ENCODE measurements at regions not wholly inside any gene's neighbourhood (a gene's known extent, or its start where the extent isn't known, plus 50 kb on each side); places are given as distances from the start of the nearest gene placed in this dataset.

DNA sequence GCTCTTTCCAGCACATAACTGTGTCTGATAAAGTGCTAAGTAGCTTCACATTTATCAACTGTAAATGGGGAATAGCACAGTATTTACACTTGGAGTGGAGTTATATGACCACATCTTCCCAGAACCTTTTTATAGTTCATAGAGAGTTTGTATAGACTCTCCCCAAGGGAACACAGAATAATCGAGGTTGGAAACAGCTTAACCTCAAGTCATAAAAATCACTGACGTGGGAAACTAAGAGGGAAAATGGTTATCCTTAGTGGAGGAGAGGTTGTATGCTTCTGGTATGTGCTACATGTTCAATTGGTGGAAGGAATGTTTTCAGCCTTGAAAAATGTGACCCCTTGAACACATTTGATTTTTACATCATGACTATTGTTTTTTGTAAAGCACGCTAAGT is 167.9 kb upstream of the KIAA1217 start:
- intact Hi-C loops (cut with micrococcal nuclease), result no loop called here
- ATAC-seq, result no peak
- DNase-seq, result no peak

- ATAC-seq, result no peak
- no peak for DNase-seq
- intact Hi-C loops (cut with micrococcal nuclease), result no loop called here
These were observed 167.1 kb upstream of the KIAA1217 start for GRCh38 chr10:24041834-24042233.

DNA sequence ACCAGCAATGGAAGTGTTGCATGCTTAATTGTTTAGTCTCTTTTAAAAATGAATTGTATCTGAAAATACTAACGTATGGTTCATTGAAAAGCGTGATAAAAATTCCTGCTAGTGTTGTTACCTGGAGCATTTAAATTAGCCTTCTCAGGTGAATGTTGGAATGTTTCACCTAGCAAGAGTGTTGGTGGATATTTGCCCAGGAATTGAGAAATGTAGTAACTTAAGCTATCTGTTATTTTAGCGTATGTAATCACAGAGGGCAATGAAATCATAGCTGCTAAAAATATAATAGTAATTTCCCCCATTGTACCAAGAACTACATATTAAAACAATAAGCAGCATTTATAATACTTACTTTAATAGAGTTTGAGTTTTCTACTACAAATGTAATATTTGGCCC is 166.1 kb upstream of the KIAA1217 start:
- ATAC-seq (no peak), DNase-seq (no peak)
- intact Hi-C loops (cut with micrococcal nuclease), result no loop called here

DNA sequence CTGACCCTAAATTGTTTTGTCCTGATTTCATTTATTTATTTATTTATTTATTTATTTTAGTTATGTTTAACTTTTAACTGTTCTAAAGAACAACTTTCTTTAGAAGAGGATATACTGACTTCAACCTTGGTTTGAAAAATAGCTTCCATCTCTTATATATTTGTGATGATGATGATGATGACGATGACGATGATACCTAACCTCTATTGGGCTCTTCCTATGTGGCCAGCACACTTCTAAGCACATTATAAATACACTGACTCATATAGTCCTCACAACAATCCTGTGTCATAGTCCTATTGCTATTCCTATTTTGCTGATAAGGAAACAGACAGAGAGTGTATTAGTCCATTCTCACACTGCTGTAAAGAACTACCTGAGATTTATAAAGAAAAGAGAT is 162.9 kb upstream of the KIAA1217 start:
- DNase-seq, result no peak
- intact Hi-C loops (cut with micrococcal nuclease), result no loop called here
- ATAC-seq, result no peak

GRCh38 chr10:24047176-24047575 is 161.8 kb upstream of the KIAA1217 start:
- DNase-seq (no peak), ATAC-seq (no peak)
- intact Hi-C loops (cut with micrococcal nuclease), result no loop called here

- DNase-seq (no peak), ATAC-seq (no peak)
- intact Hi-C loops (cut with micrococcal nuclease), result no loop called here
These were observed 154.5 kb upstream of the KIAA1217 start for GRCh38 chr10:24054421-24054820.

DNA sequence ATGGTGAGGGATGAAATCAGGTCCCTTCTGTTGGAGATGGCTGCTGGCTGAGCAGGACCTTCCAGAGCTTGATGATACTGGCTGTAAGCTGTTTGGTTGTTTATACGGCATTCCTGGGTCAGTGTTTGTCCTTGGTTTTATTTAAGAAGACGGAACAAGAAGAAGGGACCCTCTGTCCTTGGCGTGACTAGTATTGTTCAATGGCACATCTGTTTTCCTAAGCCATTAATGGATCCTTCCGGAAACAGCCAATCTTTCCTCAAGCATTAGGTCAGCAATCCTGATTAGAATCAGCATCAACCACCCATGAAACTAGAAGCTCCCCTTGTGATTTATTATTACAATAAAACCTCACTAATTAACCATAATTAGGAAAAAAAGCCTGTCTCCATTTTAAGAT is 128.7 kb upstream of the KIAA1217 start:
- intact Hi-C loops (cut with micrococcal nuclease), result no loop called here
- DNase-seq (no peak), ATAC-seq (no peak)

GRCh38 chr10:24086296-24087086 is 122.4 kb upstream of the KIAA1217 start:
- no peak for ATAC-seq
- DNase-seq, result no peak
- intact Hi-C loops (cut with micrococcal nuclease), result no loop called here

GRCh38 chr10:24091256-24091655 is 117.7 kb upstream of the KIAA1217 start:
- intact Hi-C loops (cut with micrococcal nuclease), result no loop called here
- ATAC-seq (peak; percentile 33), DNase-seq (no peak)

DNA sequence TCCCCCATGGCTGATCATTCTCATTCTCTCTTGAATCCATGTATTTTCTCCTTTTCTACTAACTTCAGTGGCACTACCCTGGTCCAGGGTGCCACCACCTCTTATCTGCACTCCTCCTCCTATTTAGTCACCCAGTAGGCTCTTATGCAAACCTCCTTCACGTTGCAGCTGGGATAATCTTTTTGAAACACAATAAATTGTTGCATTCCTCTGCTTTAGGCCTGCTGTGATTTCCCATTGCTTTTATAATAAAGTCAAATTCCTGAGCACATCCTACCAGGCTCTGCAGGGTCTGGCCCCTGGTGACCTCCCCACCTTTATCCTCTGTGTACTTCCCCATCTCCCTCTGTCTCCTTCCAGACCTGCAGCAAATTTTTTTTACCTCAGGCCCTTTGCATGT is 112.7 kb upstream of the KIAA1217 start:
- ATAC-seq (no peak), DNase-seq (no peak)
- intact Hi-C loops (cut with micrococcal nuclease), result no loop called here

- intact Hi-C loops (cut with micrococcal nuclease), result no loop called here
- ATAC-seq, result no peak
These were observed 111.2 kb upstream of the KIAA1217 start for GRCh38 chr10:24097751-24098207.

DNA sequence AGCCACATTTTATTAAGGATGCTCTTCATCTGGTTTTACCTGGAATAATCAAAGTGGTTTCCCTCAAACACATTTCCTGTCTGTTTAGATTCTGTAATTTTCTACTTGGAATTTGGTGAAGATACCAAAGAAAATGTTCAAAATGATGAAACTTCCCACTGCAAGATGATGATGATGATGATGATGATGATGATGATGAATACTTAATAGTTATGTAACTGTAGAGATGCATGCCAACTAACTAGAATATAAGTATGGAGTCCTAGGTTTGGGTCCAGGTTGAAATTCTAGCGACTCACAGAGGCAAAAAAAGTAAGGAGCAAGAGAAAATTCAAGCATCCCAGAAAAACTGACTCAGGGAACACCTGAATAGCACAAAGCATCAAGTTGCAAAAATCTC is 104.0 kb upstream of the KIAA1217 start:
- ATAC-seq (no peak), DNase-seq (no peak)
- intact Hi-C loops (cut with micrococcal nuclease), result no loop called here

More at GRCh38 chr10:24097751-24098207, 111.2 kb upstream of the KIAA1217 start:
- DNase-seq, result no peak

DNA sequence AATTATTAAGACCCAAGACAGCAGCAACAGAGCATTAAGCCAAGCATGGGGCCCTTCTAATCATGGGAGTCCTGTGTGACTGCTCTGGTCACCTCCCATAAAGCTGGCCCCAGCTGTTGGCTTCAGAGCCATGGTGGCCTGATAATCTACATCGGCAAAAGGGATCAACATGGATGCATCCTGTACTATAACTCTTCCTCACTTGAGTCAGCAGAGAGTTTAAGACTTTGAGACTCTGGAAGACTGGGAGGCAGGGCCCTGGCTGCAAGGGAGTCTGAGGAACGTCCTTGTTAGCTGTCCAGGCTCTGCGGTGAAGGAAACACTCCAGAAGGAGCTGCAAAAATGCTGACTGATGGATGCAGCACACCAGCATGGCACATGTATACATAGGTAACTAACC is 95.0 kb upstream of the KIAA1217 start:
- no peak for ATAC-seq
- DNase-seq, result no peak
- intact Hi-C loops (cut with micrococcal nuclease), result loop anchor here (10.0 kb wide), 1 partner anchor 81 kb away; no protein-coding TSS in a partner anchor

GRCh38 chr10:24114556-24114955 is 94.4 kb upstream of the KIAA1217 start:
- no peak for DNase-seq
- intact Hi-C loops (cut with micrococcal nuclease), result loop anchor here (10.0 kb wide), 1 partner anchor 80 kb away; no protein-coding TSS in a partner anchor
- no peak for ATAC-seq

- intact Hi-C loops (cut with micrococcal nuclease), result loop anchor here (10.0 kb wide), 1 partner anchor 79 kb away; no protein-coding TSS in a partner anchor
- DNase-seq, result no peak
- peak; percentile 86 for ATAC-seq
These were observed 93.5 kb upstream of the KIAA1217 start for GRCh38 chr10:24115403-24115802.

DNA sequence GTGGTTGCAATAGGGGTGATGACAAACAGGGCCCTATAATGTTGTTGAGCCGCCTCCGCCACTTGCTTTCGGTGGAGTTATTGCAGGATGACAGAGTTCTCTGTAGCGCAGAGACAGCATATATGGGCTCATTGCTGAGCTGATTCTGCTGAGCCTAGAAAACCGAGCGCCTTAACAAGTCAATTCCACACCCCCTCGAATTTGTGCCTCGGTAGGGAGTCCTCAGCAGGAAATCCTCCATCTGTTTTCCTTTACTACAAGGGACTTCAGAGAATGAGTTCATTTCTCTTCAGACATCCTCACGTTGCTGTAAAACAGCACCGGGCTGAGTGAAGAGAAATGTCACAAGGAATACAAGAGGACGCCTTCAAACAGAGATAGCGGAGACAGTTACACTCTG is 90.7 kb upstream of the KIAA1217 start:
- DNase-seq, result no peak
- peak; percentile 57 for ATAC-seq
- intact Hi-C loops (cut with micrococcal nuclease), result loop anchor here (10.0 kb wide), 1 partner anchor 77 kb away; no protein-coding TSS in a partner anchor

- intact Hi-C loops (cut with micrococcal nuclease), result loop anchor here (10.0 kb wide), 1 partner anchor 75 kb away; no protein-coding TSS in a partner anchor
- ATAC-seq, result no peak
These were observed 89.0 kb upstream of the KIAA1217 start for GRCh38 chr10:24119896-24120295.

DNA sequence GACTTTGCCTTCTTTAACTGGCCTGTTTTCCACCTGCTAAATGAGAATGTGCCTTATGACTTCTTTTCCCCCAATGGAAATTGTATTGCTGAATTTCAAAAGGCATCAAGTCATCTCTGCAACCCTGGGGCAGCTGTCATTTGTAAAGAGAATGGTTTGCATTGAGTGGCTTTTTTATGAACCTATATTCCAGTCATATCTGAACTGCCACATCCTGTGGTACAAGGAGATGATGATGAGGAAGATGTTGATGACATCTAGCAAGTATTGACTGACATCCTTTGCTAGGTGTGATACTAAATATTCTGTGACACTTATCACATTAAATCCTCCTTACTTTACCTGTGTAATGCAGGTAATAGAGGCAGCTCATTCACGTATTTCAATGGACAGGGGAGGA is 88.3 kb upstream of the KIAA1217 start:
- DNase-seq (no peak), ATAC-seq (no peak)
- intact Hi-C loops (cut with micrococcal nuclease), result no loop called here

More at GRCh38 chr10:24119896-24120295, 89.0 kb upstream of the KIAA1217 start:
- no peak for DNase-seq

- ATAC-seq, result no peak
- intact Hi-C loops (cut with micrococcal nuclease), result no loop called here
- no peak for DNase-seq
These were observed 81.4 kb upstream of the KIAA1217 start for GRCh38 chr10:24127516-24127915.

DNA sequence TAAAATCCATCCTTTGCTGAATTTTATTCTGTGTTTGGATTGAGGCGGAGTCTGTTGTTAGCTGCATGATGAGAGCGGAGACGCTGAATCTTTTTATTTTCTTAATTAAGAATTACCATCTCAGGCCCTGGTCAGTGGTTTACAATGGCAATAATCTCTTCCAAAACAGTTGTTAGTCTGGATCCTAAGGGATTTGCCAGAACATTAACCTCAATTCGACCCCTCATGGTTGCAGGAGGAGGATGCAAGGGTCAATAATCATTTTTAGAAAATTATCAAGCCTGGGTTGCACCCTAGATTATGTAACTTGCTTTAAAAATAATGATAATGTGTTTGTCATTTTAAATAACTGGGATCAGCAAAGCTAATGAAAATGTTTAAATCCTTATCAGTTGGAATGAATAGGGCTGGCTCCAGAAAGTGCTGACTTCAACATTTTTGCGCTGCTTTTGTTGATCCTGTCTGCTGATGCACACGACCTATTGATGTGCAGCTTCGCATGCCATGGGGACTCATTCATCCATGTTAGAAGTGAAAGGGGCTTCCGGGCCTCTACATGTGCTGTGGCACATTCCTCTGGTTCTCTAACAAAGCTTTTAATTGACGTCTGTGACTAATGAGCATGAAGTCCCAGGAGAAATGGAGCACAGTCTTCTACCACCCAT is 80.7 kb upstream of the KIAA1217 start:
- intact Hi-C loops (cut with micrococcal nuclease), result no loop called here
- DNase-seq, result no peak
- no peak for ATAC-seq
